GM19043 (cell line): ENCODE measurements at regions not wholly inside any gene's neighbourhood (a gene's known extent, or its start where the extent isn't known, plus 50 kb on each side); places are given as distances from the start of the nearest gene placed in this dataset.

Source experiments
- ATAC-seq: cut with Tn5 transposase; IDR thresholded peaks from one replicate; pipeline ENCODE4 v1.9.1; 2021; ENCODE audit warnings: low read depth; ENCODE audit not compliant: unreplicated experiment

DNA sequence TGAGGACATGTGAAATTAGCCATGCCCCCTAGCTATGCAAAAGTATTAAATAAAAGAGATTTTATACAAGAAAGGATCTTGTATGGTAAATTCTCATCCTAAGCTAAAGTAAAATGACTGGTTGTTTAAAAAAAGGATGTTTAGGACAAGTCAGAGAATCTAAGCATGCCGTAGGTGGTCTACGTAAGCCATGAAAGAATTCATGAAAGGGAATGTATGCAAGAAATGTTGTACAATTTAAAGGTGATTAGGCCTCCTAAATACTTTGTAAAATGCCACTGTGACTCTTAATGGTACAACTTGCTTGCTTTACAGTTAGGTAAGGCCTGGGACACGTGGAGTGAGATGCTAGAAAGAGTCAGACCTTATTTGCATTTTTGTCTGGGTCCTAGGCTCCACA lies 209.0 kb downstream of the EFHB start:
- no peak for ATAC-seq

DNA sequence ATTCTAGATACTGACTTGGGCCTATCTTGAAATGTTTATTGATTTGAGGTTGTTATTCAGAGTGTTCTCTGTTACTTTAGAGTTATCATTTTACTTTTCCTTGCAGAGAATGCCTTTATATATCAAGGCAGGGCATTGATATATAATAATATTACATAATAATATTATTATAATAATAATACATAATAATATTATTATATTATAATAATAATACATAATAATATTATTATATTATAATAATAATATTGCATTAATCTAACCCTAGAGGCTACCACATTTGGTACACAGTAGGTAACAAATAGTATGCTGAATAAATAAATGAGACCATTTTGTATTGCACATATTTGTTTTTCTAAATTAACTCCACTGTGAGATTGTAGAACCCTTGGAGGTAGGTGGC lies 216.3 kb downstream of the EFHB start:
- no peak for ATAC-seq

DNA sequence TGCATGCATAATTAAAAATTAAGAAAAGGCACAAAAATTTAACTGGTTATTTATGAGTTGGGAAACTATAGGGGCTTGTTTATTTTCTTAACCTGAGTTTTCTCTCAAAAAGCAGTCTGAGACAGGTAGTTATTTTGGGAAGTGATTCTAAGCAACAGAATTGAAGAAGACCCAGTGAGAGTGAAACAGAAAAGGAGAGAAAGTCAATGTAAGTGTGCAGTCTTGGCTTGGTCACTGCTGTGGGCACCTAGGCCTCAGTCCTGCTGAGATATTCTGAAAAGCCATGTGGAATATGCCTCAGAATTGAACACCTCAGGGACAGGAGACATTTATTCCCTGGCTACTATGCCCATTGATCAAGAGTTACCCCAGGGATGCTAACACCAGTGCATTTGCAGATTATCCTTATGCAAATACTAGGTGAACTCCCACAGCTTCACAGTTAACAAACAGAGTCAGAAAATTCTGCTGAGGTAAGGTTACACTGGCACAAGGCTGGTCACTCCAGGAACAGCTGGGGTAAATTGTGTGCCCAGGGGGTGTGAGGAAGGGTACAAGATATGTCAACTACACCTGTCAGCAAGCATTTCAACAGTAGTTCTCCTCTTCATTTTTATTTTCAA lies 222.7 kb downstream of the EFHB start:
- no peak for ATAC-seq

DNA sequence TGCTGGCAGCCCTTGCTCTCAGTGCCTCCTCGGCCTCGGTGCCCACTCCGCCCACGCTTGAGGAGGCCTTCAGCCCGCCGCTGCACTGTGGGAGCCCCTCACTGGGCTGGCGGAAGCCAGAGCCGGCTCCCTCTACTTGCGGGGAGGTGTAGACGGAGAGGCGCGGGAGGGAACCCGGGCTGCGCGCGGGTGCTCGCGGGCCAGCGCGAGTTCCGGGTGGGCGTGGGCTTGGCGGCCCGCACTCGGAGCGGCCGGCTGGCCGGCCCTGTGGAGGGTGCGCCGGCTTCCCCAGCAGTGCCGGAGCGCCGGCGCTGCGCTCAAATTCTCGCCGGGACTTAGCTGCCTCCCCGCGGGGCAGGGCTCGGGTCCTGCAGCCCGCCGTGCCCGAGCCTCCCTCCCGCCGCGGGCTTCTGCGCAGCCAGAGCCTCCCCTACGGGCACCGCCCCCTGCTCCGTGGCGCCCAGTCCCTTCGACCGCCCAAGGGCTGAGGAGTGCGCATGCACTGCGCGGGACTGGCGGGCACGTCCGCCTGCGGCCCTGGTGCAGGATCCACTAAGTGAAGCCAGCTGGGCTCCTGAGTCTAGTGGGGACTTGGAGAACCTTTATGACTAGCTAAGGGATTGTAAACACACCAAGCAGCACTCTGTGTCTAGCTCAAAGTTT lies 231.5 kb downstream of the EFHB start:
- ATAC-seq = no peak

DNA sequence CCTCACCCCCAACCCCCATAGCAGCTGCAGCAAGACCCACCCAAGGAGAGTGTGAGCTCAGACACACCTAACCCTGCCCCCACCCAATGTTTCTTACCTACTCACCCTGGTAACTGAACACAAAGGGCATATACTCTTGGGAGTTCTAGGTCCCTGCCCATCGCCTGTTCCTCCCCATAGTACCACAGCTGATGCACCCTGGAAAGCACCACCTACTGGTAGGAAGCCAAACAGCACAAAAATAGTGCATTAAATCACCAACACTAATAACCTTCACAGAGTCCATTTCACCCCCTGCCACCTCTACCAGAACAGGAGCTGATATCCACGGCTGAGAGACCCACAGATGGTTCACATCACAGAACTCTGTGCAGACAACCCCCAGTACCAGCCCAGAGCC lies 245.2 kb downstream of the EFHB start:
- no peak for ATAC-seq

DNA sequence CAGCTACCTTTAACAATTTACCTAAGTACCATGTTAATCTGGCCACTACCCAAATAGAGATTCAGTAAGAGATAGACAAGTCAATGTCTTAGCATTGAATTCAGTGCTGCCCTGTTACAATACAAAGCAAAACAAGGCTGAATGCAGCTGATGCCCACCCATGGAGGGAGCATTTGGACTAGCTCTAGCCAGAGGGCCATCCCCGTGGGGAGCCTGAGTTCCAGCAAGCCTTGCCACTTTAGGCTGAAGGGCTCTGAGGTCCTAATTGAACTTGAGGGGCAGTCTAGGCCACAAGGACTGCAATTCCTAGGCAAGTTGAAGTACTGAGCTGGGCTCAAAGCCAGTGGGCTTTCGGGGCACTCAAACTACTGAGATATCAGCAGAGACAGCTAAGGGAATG lies 265.9 kb downstream of the EFHB start:
- no peak for ATAC-seq

DNA sequence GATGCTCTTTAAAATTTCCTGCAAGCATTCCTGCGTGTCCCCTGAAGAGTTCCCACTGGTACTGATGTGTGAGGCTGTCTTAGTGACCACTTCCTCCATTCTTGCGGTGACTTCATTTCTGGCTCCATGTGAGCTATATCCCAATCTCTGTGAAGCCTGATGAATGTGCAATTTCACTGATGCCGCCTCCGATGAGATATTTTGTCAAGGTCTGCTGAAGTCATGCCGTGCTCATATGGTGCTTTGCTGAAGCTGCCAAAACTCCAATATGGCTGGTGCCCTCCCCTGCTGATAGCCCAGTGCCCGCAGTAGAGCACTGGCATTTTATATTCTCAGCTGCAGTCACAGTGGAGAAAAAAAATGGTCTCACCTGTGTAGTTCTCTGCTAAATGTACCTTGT lies 271.5 kb downstream of the EFHB start:
- ATAC-seq = no peak

DNA sequence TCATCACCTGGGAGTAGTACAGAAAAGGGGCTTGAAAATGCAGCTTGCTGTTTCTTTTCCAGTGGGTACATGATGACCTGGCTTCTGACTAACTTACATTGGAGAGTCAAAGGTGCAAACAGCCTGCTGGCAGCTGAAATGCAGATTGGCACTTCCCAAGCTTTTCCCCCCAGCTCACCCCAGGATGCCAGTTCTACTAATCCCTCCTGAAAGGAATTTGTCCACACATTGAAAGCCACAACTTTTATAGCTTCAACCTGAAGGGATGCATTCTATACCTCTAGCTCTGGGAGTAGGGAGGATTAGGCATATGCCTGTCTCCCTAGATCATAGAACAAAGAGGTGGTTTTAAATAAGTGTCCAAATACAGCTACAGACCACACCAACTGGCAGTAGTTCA lies 281.7 kb downstream of the EFHB start:
- ATAC-seq = no peak

DNA sequence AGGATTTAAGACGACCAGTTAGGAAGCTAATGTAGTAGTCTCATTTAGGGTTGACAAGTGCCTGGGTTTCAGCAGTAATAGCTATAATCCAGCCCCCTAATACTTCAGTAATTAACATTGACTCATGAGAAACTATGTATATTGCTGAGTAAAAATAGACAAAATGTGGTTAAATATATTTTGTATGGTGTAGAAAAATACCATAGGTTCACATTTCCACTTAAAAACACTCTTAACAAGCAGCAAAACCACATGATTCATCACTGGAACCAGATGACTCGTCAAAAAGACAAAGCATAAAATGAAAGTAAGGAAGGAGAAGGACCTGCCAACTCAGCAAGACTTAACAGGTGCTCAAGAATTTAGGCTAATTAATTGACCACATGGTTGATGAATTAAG lies 288.9 kb downstream of the EFHB start:
- peak; percentile 67 for ATAC-seq

DNA sequence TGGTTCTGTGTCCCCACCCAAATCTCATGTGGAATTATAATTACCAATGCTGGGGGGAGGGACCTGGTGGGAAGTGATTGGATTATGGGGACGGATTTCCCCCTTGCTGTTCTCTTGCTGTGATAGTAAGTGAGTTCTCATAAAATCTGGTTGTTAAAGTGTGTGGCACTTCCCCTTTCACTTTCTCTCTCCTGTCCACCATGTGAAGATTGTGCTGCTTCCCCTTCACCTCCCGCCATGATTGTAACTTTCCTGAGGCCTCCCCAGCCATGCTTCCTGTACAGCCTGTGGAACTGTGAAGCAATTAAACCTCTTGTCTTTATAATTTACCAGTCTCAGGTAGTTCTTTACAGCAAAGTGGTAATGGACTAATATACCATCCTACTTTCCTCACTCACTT lies 289.6 kb downstream of the EFHB start:
- peak; percentile 61 for ATAC-seq

DNA sequence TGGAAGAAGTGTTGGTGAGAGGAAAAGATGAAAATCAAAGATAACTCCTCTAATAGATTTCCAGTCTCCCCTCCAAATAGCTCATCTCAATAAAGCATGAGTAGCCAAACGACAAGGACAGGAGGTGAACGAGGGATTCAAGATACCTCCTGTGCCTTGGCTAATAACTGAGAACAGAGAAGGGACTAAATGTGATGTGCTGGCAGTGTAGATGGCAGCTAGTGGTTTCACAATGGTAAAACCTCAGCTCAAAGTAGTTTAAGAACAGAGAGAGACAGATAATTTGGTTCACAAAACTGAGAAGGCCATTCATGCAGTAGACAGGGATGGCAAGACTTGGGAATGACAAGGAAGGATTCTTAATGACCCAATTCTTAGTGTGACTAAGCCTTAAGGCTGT lies 292.6 kb downstream of the EFHB start:
- ATAC-seq = no peak

DNA sequence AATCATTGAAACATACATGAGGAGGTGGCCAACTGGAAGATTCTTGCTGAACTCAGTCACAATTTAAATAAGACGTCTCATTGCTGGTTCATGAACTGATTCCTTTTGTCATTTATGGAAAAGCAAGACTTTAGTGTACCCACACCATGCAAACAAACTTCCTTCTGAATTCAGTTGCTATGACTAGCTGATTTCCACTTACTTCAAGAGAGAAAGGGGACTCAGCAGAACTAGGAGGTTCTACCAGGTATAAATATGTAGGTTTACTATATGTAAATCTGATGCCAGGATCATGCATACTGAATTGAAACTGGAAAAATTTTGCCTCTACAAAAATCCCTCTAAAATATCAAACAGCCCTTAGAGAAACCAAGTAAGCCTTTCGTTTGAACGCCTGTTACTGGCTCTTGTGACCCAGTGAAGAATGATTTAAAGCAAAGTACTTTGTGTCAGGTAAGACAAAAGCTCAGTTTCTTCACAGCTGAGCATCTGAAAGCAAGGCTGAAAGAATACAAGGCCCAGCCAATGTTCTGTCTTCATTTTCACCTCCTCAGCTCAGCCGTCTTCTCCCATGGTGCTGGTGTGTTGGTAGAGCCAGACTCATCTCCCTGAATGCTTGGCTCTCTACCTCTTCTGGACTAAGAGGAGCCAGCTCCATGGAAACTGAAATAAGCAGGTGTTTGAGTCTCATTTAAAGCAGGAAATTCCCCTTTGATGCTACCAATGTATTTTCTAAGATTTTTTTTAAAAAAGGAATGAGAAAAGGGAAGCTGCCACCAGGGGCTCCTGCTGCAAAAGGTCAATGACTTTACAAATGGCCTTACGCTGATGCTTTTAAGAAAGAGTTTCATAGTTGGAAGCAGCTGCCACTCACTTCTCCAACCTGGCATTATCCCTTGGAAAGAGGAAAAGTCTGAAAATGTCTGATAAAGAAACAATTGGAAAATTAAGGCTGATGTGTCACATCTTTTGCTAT lies 301.6 kb downstream of the EFHB start:
- no peak for ATAC-seq

DNA sequence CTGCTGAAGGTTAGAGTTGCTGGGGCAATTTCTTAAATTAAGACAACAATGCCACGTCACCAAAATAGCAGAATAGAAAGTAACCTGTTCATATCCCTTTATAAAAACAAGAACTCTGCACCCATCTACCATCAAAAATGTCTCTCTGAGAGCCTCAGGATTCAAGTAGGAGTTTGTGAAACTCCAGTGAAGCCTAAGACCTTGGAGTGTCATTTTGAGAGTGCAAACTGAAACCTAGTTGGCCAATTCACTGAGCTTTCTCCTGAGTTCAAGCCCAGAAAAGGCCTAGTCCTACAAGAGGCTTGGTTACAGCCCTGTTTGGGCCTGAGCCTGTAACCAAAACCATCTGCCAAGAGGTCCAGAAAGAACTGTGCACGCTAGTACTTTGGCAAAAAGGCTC lies 335.1 kb downstream of the EFHB start:
- peak; percentile 44 for ATAC-seq

DNA sequence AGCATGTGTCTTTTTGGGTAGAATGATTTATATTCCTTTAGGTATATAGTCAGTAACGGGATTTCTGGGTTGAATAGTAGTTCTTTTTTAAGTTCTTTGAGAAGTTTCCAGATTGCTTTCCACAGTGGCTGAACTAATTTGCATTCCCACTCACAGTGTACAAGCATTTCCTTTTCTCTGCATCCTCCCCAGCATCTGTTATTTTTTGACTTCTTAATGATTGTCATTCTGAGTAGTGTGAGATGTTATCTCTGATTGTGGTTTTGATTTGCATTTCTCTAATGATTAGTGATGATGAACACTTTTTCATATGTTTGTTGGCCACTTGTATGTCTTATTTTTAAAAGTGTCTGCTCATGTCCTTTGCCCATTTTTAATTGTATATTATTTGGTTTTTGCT lies 337.6 kb downstream of the EFHB start:
- ATAC-seq = peak; percentile 65

DNA sequence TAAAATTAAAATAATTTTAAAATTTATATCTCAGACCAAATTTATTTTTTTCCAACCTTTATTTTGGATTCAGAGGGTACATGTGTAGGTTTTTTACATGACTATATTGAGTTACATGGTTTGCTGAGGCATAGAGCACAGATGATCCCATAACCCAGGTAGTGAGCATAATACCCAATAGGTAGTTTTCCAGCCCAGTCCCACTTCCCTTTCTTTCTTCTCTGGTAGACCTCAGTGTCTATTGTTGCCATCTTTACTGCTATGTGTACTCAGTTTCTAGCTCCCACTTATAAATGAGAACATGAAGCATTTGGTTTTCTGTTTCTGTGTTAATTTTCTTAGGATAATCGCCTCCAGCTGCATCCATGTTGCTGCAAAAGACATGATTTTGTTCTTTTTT lies 338.1 kb downstream of the EFHB start:
- no peak for ATAC-seq
